Choroid plexus epithelial cell (primary cell): ENCODE measurements at regions not wholly inside any gene's neighbourhood (a gene's known extent, or its start where the extent isn't known, plus 50 kb on each side); places are given as distances from the start of the nearest gene placed in this dataset.

ENCODE experiments used
- DNase-seq: peaks from one replicate; pipeline ENCODE4 v3.0.0-alpha.2; 2010; ENCODE audit warnings: low read depth
- H3K4me3 ChIP-seq: 2 replicates; pipeline ENCODE4 v1.5.1; 2011; ENCODE audit warnings: low read depth, mild to moderate bottlenecking, control low read depth, low read length, moderate library complexity
- CTCF ChIP-seq: conservative IDR thresholded peaks from 2 replicates; pipeline ENCODE4 v1.5.1; 2011; ENCODE audit warnings: low read depth, mild to moderate bottlenecking, control low read depth, inconsistent platforms, low read length, moderate library complexity

DNA sequence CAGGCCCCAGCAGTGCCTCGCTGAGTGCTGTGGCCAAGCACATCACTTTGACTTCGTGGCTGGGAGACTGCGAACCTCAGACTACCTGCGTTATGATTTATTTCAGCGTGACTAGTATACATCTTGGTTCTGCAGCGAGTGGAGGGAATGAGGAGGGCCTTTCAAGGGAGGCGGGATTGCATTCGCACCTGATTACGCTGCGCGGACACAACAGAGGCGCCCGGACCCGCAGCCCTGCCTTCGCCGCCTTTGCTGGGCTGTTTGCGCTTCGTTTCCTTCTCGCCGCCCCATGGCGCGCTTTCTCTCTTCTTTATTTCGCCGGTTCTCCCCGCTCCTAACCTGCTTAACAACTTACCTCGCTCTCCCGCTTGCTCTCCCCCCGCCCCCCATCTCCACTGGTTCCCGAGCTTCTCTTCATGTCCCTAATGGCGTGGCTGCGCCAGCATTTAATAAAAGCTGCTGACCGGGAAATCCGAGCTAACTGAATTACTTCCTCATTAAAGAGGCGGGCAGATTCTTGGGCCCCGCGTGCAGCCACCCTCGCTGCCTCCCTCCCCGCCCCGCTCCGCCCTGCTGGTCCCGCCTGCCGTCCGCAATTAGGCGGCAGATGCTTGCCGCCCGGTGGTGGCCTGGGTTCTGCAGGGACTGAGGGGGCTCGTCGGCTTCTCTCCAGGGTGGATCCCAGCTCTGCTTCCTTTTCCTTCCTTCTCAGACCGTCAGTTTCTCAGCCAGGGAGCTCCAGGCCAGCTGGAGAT is 257.6 kb upstream of the SDK2 start:
- H3K4me3 ChIP-seq, result no peak overlapping the region
- TF ChIP-seq CTCF, result no peak
- DNase-seq, result no peak

DNA sequence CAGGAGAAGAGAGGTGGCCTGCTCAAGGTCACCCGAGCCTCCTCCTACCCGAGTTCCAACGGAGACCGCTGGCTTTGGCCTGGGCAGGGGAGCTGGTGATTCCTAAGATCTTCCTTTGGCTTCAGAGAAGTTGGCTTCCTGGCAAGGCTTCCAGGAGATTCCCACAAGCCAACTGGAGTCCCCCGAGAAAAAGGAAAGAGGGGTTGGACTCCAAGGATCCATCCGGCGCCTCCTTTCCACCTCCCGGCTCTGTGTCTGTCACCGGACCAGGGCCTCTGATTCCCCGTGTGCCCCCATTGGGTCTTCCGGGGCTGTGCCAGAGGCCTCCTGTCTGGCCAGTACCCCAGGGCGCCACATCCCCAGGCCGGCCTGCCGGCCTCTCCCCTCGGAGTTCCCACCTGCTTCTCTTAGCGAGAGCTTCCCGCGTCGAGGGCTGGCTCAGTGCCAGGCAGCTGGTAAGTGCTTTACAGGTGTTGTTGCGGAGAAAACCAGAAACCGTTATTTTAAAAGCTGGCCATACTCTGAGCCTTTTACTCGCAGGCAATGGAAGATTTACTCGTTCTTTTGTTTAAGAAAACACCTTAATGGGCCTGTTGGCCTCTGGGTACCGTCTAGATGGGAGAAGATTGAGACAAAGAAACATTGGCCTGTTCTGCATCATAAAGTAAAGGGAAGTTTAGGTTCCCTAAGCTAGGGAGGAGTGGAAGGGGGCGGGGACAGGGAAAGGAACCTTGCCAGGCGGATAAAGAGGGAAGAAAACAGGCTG is 258.4 kb upstream of the SDK2 start:
- no peak for TF ChIP-seq CTCF
- H3K4me3 ChIP-seq, result no peak overlapping the region

DNA sequence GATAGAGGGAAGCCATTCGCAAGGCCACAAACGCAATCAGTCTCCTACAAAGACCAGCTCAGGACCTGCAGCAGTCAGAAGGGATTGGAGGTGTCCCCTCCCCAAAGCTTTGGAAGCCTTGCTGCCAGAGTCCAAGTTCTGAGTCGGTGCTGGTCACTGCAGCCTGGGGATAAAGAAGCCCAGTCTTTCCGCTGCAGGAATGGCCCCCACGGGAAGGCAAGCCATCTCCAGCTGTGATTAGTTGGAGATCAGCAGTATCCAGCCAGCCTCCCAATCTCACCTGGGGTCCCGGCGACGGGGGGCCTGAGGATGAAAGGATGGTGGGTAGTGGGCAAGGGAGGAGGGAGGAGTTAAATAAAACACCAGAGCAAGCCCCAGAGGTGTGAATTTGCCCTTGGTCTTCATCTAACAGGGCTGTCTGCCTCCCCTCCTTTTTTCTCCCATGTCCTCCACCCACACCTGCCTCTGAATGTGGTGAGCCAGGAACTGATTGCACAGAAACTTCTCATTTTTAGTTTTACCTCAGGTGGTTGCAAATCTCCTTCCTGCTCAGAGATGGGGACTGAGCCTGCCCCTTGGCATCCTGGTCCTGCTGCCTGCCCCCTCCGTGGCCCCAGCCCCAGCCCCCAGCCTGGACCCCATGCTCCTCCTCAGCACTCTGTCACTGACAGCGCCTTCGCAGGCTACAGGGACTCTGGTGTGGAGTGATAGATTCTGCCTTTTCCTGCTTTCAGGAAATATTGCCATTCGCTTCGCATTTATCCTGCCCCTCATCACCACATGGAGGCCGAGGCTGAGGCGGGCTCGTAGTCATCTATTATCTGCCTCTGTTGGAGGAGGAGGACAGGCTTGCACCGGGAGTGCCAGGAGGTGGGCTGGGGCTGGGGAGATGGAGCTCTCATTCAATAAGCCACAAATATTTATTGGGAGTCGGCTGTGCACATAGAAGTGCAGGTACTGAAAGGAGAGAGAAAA is 262.9 kb upstream of the SDK2 start:
- no peak overlapping the region for H3K4me3 ChIP-seq
- no peak for DNase-seq
- no peak for TF ChIP-seq CTCF

More for the DNA sequence above, 258.4 kb upstream of the SDK2 start:
- no peak for DNase-seq

GRCh38 chr17:73909186-73909585 is 264.9 kb upstream of the SDK2 start:
- no peak for DNase-seq
- TF ChIP-seq CTCF, result no peak
- H3K4me3 ChIP-seq, result no peak overlapping the region

GRCh38 chr17:73910206-73910605 is 266.0 kb upstream of the SDK2 start:
- no peak for TF ChIP-seq CTCF
- no peak overlapping the region for H3K4me3 ChIP-seq
- no peak for DNase-seq

- H3K4me3 ChIP-seq, result no peak overlapping the region
- DNase-seq, result no peak
- no peak for TF ChIP-seq CTCF
Measured at GRCh38 chr17:73910821-73911515, 266.7 kb upstream of the SDK2 start.
